GM12892 (cell line): ENCODE measurements at regions not wholly inside any gene's neighbourhood (a gene's known extent, or its start where the extent isn't known, plus 50 kb on each side); places are given as distances from the start of the nearest gene placed in this dataset.

Source experiments
- POLR2A ChIP-seq: IDR thresholded peaks from 2 replicates; pipeline ENCODE4 v1.6.1; 2011; ENCODE audit warnings: low read depth, low read length, control low read depth
- POLR2AphosphoS5 ChIP-seq: IDR thresholded peaks from 2 replicates; pipeline ENCODE4 v1.6.1; 2011; ENCODE audit warnings: low read depth, low read length, control low read depth

- TF ChIP-seq POLR2AphosphoS5 (no peak), POLR2A (no peak)
Observed at GRCh38 chr4:108237693-108238092, 69.0 kb upstream of the LEF1 start.
